Adrenal gland (tissue), 5 donors: ENCODE measurements at regions not wholly inside any gene's neighbourhood (a gene's known extent, or its start where the extent isn't known, plus 50 kb on each side); places are given as distances from the start of the nearest gene placed in this dataset.

ENCODE experiments used
- POLR2A ChIP-seq, 2 donors: fragments of 450-650 bp; IDR thresholded peaks; one replicate each; pipeline ENCODE4 v1.6.1; 2017; ENCODE audit warnings: antibody characterized with exemption in 2 of 2, mild to moderate bottlenecking in 2 of 2, moderate library complexity in 1 of 2
- TF ChIP-seq, protein P1 (sequence below), 6 experiments: fragments of 450-650 bp in 4 of 6; fragments of 200-600 bp in 2 of 6; sonication (generic) in 1 of 6; IDR thresholded peaks; 1 replicate in 5 of 6; 2 replicates in 1 of 6; pipeline versions ENCODE4 v1.5.1 to v1.8.0; 2016 to 2021; ENCODE audit warnings: antibody characterized with exemption in 6 of 6, mild to moderate bottlenecking in 2 of 6, moderate library complexity in 1 of 6
- donor health status: DM: no; HTN: no; CAD: no.

DNA sequence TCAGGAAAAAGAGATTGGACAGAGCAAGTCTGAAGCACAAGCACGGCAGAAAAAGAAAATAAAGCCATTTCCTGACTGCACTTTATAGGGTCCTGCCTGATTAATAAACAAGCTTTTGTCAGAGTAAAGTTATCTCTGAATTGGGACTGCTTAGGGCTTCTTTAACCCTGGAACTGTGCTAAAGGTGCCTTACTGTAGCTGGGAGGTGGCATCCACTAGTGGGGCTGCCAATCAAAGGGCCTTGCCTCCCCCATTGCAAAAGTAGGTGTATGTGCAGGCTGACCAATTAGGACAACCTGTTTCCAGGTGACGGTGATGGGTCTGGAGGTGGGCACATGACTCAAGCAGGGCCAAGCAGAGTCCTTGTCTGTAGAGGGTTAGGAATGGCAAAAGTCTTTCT, 57.4 kb upstream of the RAPH1 start:
- TF ChIP-seq, protein P1, sequence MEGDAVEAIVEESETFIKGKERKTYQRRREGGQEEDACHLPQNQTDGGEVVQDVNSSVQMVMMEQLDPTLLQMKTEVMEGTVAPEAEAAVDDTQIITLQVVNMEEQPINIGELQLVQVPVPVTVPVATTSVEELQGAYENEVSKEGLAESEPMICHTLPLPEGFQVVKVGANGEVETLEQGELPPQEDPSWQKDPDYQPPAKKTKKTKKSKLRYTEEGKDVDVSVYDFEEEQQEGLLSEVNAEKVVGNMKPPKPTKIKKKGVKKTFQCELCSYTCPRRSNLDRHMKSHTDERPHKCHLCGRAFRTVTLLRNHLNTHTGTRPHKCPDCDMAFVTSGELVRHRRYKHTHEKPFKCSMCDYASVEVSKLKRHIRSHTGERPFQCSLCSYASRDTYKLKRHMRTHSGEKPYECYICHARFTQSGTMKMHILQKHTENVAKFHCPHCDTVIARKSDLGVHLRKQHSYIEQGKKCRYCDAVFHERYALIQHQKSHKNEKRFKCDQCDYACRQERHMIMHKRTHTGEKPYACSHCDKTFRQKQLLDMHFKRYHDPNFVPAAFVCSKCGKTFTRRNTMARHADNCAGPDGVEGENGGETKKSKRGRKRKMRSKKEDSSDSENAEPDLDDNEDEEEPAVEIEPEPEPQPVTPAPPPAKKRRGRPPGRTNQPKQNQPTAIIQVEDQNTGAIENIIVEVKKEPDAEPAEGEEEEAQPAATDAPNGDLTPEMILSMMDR (IDR thresholded peaks at IDR 0.05) = no peak
- no peak for TF ChIP-seq POLR2A (IDR thresholded peaks at IDR 0.05)
